H9 (cell line): ENCODE measurements at regions not wholly inside any gene's neighbourhood (a gene's known extent, or its start where the extent isn't known, plus 50 kb on each side); places are given as distances from the start of the nearest gene placed in this dataset.
A peak's percentile ranks its signal among the peaks of the same experiment; 100 is the strongest.

Experiments used
- DNase-seq: peaks from one replicate; pipeline ENCODE4 v3.0.0-alpha.2; 2017
- H2AFZ ChIP-seq: one replicate; pipeline ENCODE4 v1.6.1; 2013; ENCODE audit warnings: mild to moderate bottlenecking, low read length, control low read depth, moderate library complexity
- H2AK5ac ChIP-seq: 2 replicates; pipeline ENCODE4 v1.6.1; 2013; ENCODE audit warnings: low read length, control low read depth, mixed read lengths; ENCODE audit not compliant: insufficient read length
- H2BK120ac ChIP-seq: one replicate; pipeline ENCODE4 v1.6.1; 2013; ENCODE audit warnings: low read depth, mild to moderate bottlenecking, low read length, control low read depth, inconsistent platforms; ENCODE audit not compliant: poor library complexity, severe bottlenecking
- H2BK12ac ChIP-seq: 2 replicates; pipeline ENCODE4 v1.6.1; 2013; ENCODE audit warnings: low read length, control low read depth, mixed read lengths, low read depth; ENCODE audit not compliant: insufficient read length
- H2BK15ac ChIP-seq: 2 replicates; pipeline ENCODE4 v1.6.1; 2013; ENCODE audit warnings: low read depth, low read length, control low read depth
- H2BK20ac ChIP-seq: one replicate; pipeline ENCODE4 v1.6.1; 2013; ENCODE audit warnings: low read depth, mild to moderate bottlenecking, low read length, control low read depth, inconsistent platforms; ENCODE audit not compliant: poor library complexity, severe bottlenecking
- H2BK5ac ChIP-seq: 2 replicates; pipeline ENCODE4 v1.6.1; 2013; ENCODE audit warnings: low read length, control low read depth, mixed read lengths; ENCODE audit not compliant: insufficient read length
- H3K14ac ChIP-seq: 2 replicates; pipeline ENCODE4 v1.6.1; 2013; ENCODE audit warnings: low read length, control low read depth; ENCODE audit not compliant: insufficient read depth
- H3K18ac ChIP-seq: 2 replicates; pipeline ENCODE4 v1.6.1; 2013; ENCODE audit warnings: low read depth, mild to moderate bottlenecking, mixed read lengths, low read length, control low read depth; ENCODE audit not compliant: insufficient read length
- H3K23ac ChIP-seq: 2 replicates; pipeline ENCODE4 v1.6.1; 2013; ENCODE audit warnings: low read length, control low read depth, mixed read lengths, low read depth; ENCODE audit not compliant: insufficient read length
- H3K23me2 ChIP-seq: 2 replicates; pipeline ENCODE4 v1.6.1; 2013; ENCODE audit warnings: low read depth, mild to moderate bottlenecking, mixed read lengths, low read length, control low read depth; ENCODE audit not compliant: insufficient read length, poor library complexity, severe bottlenecking
- H3K27ac ChIP-seq: 2 replicates; pipeline ENCODE4 v1.5.1; 2013; ENCODE audit warnings: low read length, control low read depth, mixed read lengths, low read depth; ENCODE audit not compliant: insufficient read length
- H3K27me3 ChIP-seq: 2 replicates; pipeline ENCODE4 v1.6.1; 2013; ENCODE audit warnings: low read length, control low read depth, inconsistent platforms; ENCODE audit not compliant: insufficient read depth
- H3K4ac ChIP-seq: 2 replicates; pipeline ENCODE4 v1.6.1; 2013; ENCODE audit warnings: low read depth, mild to moderate bottlenecking, control low read depth, inconsistent platforms, low read length, moderate library complexity
- H3K4me1 ChIP-seq: 2 replicates; pipeline ENCODE4 v1.6.1; 2013; ENCODE audit warnings: low read length, control low read depth, inconsistent platforms; ENCODE audit not compliant: insufficient read depth
- H3K4me2 ChIP-seq: 2 replicates; pipeline ENCODE4 v1.6.1; 2013; ENCODE audit warnings: low read length, control low read depth, mixed read lengths; ENCODE audit not compliant: insufficient read length, insufficient read depth
- H3K56ac ChIP-seq: 2 replicates; pipeline ENCODE4 v1.6.1; 2013; ENCODE audit warnings: low read depth, mild to moderate bottlenecking, mixed read lengths, low read length, control low read depth; ENCODE audit not compliant: insufficient read length
- H3K79me1 ChIP-seq: 2 replicates; pipeline ENCODE4 v1.6.1; 2013; ENCODE audit warnings: low read depth, mild to moderate bottlenecking, moderate library complexity, low read length, control low read depth, inconsistent platforms; ENCODE audit not compliant: insufficient read depth, poor library complexity, severe bottlenecking
- H3K79me2 ChIP-seq: 2 replicates; pipeline ENCODE4 v1.6.1; 2013; ENCODE audit warnings: low read length, control low read depth, inconsistent platforms; ENCODE audit not compliant: insufficient read depth
- H3K9ac ChIP-seq: 2 replicates; pipeline ENCODE4 v1.6.1; 2013; ENCODE audit warnings: low read length, control low read depth, mixed read lengths; ENCODE audit not compliant: insufficient read length; ENCODE audit errors: extremely low read depth
- H3K9me3 ChIP-seq: one replicate; pipeline ENCODE4 v1.6.1; 2013; ENCODE audit warnings: low read depth, low read length, inconsistent platforms; ENCODE audit not compliant: control insufficient read depth
- H3T11ph ChIP-seq: one replicate; pipeline ENCODE4 v1.6.1; 2013; ENCODE audit warnings: mild to moderate bottlenecking, low read length, control low read depth, inconsistent platforms
- H4K20me1 ChIP-seq: one replicate; pipeline ENCODE4 v1.6.1; 2013; ENCODE audit not compliant: control insufficient read depth, insufficient read length, insufficient read depth
- H4K5ac ChIP-seq: 2 replicates; pipeline ENCODE4 v1.6.1; 2013; ENCODE audit warnings: low read depth, mild to moderate bottlenecking, mixed read lengths, low read length, control low read depth; ENCODE audit not compliant: insufficient read length
- H4K8ac ChIP-seq: replicated peaks from 2 replicates; pipeline ENCODE4 v1.6.1; 2013; ENCODE audit warnings: low read length, control low read depth, mixed read lengths, low read depth; ENCODE audit not compliant: insufficient read length
- H4K91ac ChIP-seq: 2 replicates; pipeline ENCODE4 v1.6.1; 2013; ENCODE audit warnings: low read depth, mild to moderate bottlenecking, moderate library complexity, mixed read lengths, low read length, control low read depth; ENCODE audit not compliant: insufficient read length
- H3K27ac Mint-ChIP-seq, 3 experiments: 2 replicates in 2 of 3; 3 replicates in 1 of 3; pipeline ENCODE4 v1.8.0; 2020 to 2021; ENCODE audit warnings: mixed read lengths in 3 of 3, mild to moderate bottlenecking in 1 of 3, moderate library complexity in 1 of 3
- H3K27me3 Mint-ChIP-seq: 2 replicates; pipeline ENCODE4 v1.8.0; 2021; ENCODE audit warnings: low read depth, mild to moderate bottlenecking, moderate library complexity, mixed read lengths
- H3K36me3 Mint-ChIP-seq, 3 experiments: 2 replicates in 2 of 3; 3 replicates in 1 of 3; pipeline ENCODE4 v1.8.0; 2020 to 2021; ENCODE audit warnings: low read depth in 3 of 3, mixed read lengths in 3 of 3; ENCODE audit not compliant: insufficient read depth in 1 of 3
- H3K4me1 Mint-ChIP-seq, 2 experiments: 2 replicates each; pipeline ENCODE4 v1.8.0; 2020; ENCODE audit warnings: mixed read lengths in 2 of 2
- H3K4me3 Mint-ChIP-seq, 2 experiments: 2 replicates in 1 of 2; 3 replicates in 1 of 2; pipeline ENCODE4 v1.8.0; 2020 to 2021; ENCODE audit warnings: mild to moderate bottlenecking in 2 of 2, mixed read lengths in 2 of 2, moderate library complexity in 1 of 2
- H3K9me3 Mint-ChIP-seq, 2 experiments: 2 replicates in 1 of 2; 3 replicates in 1 of 2; pipeline ENCODE4 v1.8.0; 2020; ENCODE audit warnings: mild to moderate bottlenecking in 2 of 2, mixed read lengths in 2 of 2, moderate library complexity in 1 of 2
- WGBS: extraction: QIAGEN DNeasy Blood & Tissue Kit; methylation state at CpG from one replicate; pipeline ENCODE4 v1.1.7; 2013; ENCODE audit warnings: missing lambda C conversion rate, low lambda C conversion rate, mixed read lengths; ENCODE audit not compliant: insufficient read length; ENCODE audit errors: extremely low coverage; 5-methylcytosine and 5-hydroxymethylcytosine counted together
- TF ChIP-seq, protein P1 (sequence below): fragments of 200-600 bp; sonication (generic); conservative IDR thresholded peaks from 3 replicates; pipeline ENCODE4 v1.8.0; 2021; ENCODE audit warnings: antibody characterized with exemption, mild to moderate bottlenecking

DNA sequence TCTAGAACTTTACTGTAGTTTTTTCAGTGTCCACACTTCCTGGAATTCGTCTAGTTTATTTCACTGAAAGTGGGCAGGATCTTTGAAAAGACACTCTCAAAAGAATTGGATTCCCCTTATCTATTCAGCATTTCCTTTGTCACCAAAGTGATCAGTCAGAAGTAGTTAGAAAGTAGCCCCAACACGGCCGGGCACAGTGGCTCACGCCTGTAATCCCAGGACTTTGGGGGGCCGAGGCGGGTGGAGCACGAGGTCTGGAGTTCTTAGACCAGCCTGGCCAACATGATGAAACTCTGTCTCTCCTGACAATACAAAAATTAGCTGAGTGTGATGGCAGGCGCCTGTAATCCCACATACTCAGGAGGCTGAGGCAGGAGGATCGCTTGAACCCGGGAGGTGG is 69.0 kb upstream of the KMT2C start:
- H3K36me3 Mint-ChIP-seq, result no peaks in the 10 kb centered on the region; a peak in 1 of 7 replicates
- no peak for DNase-seq
- TF ChIP-seq, protein P1, sequence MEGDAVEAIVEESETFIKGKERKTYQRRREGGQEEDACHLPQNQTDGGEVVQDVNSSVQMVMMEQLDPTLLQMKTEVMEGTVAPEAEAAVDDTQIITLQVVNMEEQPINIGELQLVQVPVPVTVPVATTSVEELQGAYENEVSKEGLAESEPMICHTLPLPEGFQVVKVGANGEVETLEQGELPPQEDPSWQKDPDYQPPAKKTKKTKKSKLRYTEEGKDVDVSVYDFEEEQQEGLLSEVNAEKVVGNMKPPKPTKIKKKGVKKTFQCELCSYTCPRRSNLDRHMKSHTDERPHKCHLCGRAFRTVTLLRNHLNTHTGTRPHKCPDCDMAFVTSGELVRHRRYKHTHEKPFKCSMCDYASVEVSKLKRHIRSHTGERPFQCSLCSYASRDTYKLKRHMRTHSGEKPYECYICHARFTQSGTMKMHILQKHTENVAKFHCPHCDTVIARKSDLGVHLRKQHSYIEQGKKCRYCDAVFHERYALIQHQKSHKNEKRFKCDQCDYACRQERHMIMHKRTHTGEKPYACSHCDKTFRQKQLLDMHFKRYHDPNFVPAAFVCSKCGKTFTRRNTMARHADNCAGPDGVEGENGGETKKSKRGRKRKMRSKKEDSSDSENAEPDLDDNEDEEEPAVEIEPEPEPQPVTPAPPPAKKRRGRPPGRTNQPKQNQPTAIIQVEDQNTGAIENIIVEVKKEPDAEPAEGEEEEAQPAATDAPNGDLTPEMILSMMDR, result no peak
- Histone ChIP-seq H3K27ac (no peak overlapping the region), H3K23me2 (no peaks in the 10 kb centered on the region), H3K56ac (no peak overlapping the region), H3K9me3 (no peaks in the 10 kb centered on the region), H2BK5ac (no peak overlapping the region), H3K79me2 (no peaks in the 10 kb centered on the region), H2BK15ac (no peak overlapping the region), H4K91ac (no peak overlapping the region), H4K20me1 (no peaks in the 10 kb centered on the region), H3K4ac (no peak overlapping the region), H3K14ac (no peak overlapping the region), H2BK20ac (no peak overlapping the region), H4K5ac (no peak overlapping the region), H3K79me1 (no peaks in the 10 kb centered on the region), H2AK5ac (no peak overlapping the region), H3T11ph (no peak overlapping the region), H2BK120ac (no peak overlapping the region), H3K9ac (no peak overlapping the region), H2AFZ (no peak overlapping the region), H3K4me2 (no peak overlapping the region), H3K4me1 (no peaks in the 10 kb centered on the region; the same call in 1 of the 2 replicates), H4K8ac (no peak overlapping the region), H3K18ac (no peak overlapping the region), H3K23ac (no peak overlapping the region), H3K27me3 (no peaks in the 10 kb centered on the region), H2BK12ac (no peak overlapping the region)
- H3K4me3 Mint-ChIP-seq, result no peak overlapping the region
- peak overlapping the region in 1 of 3 experiments; percentile 68; a peak in 1 of 7 replicates for H3K27ac Mint-ChIP-seq
- peaks cover 2% of the 10 kb centered on the region in 2 experiments; a peak in 1 of 5 replicates for H3K9me3 Mint-ChIP-seq
- H3K4me1 Mint-ChIP-seq, result peaks cover 5 to 8% of the 10 kb centered on the region in 2 experiments; a peak in 2 of 4 replicates
- no peaks in the 10 kb centered on the region; the same call in 1 of the 2 replicates for H3K27me3 Mint-ChIP-seq
- no CpG with 5 or more reads among the region's 10 CpGs for WGBS
